ENCODE measurements at regions not wholly inside any gene's neighbourhood (a gene's known extent, or its start where the extent isn't known, plus 50 kb on each side); places are given as distances from the start of the nearest gene placed in this dataset.

GRCh38 chr6:11398451-11399326 is 138.9 kb upstream of the TMEM170B start (continued):
- TF ChIP-seq CREB5 (CRISPR knock-in tag; IDR thresholded peaks at IDR 0.05; ENCODE audit: low read depth) (no peak), CSDC2 (CRISPR knock-in tag; IDR thresholded peaks at IDR 0.05) (no peak)

- ATAC-seq: no peak
Measured at GRCh38 chr6:11397622-11398450, 139.7 kb upstream of the TMEM170B start.

More at GRCh38 chr6:11397622-11398450, 139.7 kb upstream of the TMEM170B start:
- no peak for TF ChIP-seq ZNF565 (CRISPR knock-in tag; conservative IDR thresholded peaks at IDR 0.05; ENCODE audit: low read depth)
- no peak for TF ChIP-seq POU6F1 (CRISPR knock-in tag; IDR thresholded peaks at IDR 0.05; ENCODE audit: borderline replicate concordance, low read depth)
- TF ChIP-seq ESRRG (CRISPR knock-in tag; IDR thresholded peaks at IDR 0.05): no peak
- no peak for TF ChIP-seq TSHZ2 (CRISPR knock-in tag; IDR thresholded peaks at IDR 0.05)
- no peak for TF ChIP-seq ZFP30 (CRISPR knock-in tag; IDR thresholded peaks at IDR 0.05)
- no peak for TF ChIP-seq PATZ1 (CRISPR knock-in tag; IDR thresholded peaks at IDR 0.05; ENCODE audit: borderline replicate concordance)
- TF ChIP-seq, protein P1, sequence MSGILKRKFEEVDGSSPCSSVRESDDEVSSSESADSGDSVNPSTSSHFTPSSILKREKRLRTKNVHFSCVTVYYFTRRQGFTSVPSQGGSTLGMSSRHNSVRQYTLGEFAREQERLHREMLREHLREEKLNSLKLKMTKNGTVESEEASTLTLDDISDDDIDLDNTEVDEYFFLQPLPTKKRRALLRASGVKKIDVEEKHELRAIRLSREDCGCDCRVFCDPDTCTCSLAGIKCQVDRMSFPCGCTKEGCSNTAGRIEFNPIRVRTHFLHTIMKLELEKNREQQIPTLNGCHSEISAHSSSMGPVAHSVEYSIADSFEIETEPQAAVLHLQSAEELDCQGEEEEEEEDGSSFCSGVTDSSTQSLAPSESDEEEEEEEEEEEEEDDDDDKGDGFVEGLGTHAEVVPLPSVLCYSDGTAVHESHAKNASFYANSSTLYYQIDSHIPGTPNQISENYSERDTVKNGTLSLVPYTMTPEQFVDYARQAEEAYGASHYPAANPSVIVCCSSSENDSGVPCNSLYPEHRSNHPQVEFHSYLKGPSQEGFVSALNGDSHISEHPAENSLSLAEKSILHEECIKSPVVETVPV (CRISPR knock-in tag; IDR thresholded peaks at IDR 0.05): no peak
- no peak for TF ChIP-seq ZNF70 (CRISPR knock-in tag; IDR thresholded peaks at IDR 0.05)
- TF ChIP-seq PPARA (CRISPR knock-in tag; IDR thresholded peaks at IDR 0.05; ENCODE audit: borderline replicate concordance): no peak
- no peak for TF ChIP-seq TCF4 (CRISPR knock-in tag; IDR thresholded peaks at IDR 0.05; ENCODE audit: borderline replicate concordance)
- no peak for TF ChIP-seq SNAI2 (CRISPR knock-in tag; IDR thresholded peaks at IDR 0.05)
- no peak for TF ChIP-seq OSR1 (CRISPR knock-in tag; IDR thresholded peaks at IDR 0.05)
- TF ChIP-seq BACH2 (CRISPR knock-in tag; IDR thresholded peaks at IDR 0.05; ENCODE audit: borderline replicate concordance): no peak
- TF ChIP-seq ZNF8 (CRISPR knock-in tag; IDR thresholded peaks at IDR 0.05): no peak
- TF ChIP-seq ISL1 (CRISPR knock-in tag; IDR thresholded peaks at IDR 0.05): no peak
- TF ChIP-seq TOX (CRISPR knock-in tag; IDR thresholded peaks at IDR 0.05; ENCODE audit: borderline replicate concordance): no peak
- TF ChIP-seq ZC3H10 (CRISPR knock-in tag; IDR thresholded peaks at IDR 0.05): no peak
- no peak for TF ChIP-seq CREB5 (CRISPR knock-in tag; IDR thresholded peaks at IDR 0.05; ENCODE audit: low read depth)
